GM21515 (cell line): ENCODE measurements at regions not wholly inside any gene's neighbourhood (a gene's known extent, or its start where the extent isn't known, plus 50 kb on each side); places are given as distances from the start of the nearest gene placed in this dataset.

Source experiments
- ATAC-seq: cut with Tn5 transposase; IDR thresholded peaks from one replicate; pipeline ENCODE4 v1.9.1; 2021; ENCODE audit not compliant: unreplicated experiment

DNA sequence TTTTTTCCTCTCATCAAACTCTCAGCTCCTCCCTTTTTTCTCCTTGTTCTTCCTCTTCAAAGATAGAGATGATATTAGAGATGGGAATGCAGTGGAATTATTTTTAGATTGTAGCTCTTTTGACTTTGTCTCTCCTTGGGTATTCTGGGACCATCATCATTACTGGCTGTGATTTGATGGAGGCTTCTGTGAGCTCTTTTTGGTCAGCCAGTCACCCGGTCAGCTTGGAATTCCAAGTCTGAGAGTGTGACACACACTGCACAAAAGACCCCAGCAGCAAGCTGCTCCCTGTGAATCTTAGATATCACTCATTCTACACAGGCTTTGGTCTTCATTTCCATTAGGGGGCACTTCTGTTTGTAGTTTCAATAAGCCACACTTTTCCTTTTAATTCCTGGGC is 51.6 kb upstream of the NEK7 start:
- ATAC-seq = no peak

DNA sequence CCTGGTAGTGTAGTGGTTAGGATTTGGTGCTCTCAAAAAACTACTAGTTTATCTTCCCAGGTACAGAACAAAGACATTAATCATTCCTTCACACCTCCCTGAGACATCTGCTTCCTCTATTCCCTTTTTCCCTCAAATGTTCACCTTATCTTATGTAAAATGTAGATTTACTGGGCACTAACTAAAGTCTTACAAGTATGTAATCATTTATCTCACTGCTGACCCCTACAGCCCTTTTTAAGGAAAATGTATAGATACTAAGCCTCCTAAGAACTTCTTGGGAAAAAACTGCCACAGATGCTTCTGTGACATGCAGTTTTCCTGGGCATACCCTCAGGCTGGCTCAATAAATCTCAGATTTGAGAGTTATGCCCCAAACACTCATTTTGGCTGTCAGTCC is 50.8 kb upstream of the NEK7 start:
- no peak for ATAC-seq
